ENCODE measurements at regions not wholly inside any gene's neighbourhood (a gene's known extent, or its start where the extent isn't known, plus 50 kb on each side); places are given as distances from the start of the nearest gene placed in this dataset.

DNA sequence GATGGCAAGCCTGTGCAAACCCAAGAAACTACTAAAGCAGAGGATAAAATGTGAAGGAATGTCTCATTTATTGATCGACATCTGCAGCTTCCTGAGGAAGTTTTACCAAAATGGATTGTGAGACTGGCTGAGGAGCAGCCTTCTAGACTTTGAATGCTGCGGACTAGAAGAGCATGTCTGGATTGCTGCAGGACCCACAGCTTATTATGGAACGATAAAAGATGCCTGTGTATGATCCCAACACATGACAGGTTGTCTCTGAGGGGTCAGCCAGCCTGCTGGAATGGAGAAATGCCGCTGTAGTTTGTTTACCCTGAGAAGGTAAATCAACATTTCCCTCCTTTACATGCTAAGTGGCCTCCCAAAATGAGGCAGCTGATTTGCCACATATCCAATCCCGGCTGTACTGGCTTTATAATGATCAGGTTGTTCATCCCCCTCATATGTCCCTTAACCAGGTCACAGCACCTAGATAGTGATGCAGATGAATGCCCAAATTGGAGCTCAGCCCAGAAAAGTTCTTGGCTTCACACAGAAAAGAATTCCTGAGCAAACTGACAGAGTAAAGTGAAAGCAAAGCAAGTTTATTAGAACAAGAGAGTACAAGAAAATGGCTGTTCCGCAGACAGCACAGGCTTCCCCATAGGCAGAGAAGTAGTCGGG is 63.9 kb downstream of the IL12A start:
- TF ChIP-seq, protein P1, sequence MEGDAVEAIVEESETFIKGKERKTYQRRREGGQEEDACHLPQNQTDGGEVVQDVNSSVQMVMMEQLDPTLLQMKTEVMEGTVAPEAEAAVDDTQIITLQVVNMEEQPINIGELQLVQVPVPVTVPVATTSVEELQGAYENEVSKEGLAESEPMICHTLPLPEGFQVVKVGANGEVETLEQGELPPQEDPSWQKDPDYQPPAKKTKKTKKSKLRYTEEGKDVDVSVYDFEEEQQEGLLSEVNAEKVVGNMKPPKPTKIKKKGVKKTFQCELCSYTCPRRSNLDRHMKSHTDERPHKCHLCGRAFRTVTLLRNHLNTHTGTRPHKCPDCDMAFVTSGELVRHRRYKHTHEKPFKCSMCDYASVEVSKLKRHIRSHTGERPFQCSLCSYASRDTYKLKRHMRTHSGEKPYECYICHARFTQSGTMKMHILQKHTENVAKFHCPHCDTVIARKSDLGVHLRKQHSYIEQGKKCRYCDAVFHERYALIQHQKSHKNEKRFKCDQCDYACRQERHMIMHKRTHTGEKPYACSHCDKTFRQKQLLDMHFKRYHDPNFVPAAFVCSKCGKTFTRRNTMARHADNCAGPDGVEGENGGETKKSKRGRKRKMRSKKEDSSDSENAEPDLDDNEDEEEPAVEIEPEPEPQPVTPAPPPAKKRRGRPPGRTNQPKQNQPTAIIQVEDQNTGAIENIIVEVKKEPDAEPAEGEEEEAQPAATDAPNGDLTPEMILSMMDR (IDR thresholded peaks at IDR 0.05), result no peak
- TF ChIP-seq POLR2A (IDR thresholded peaks at IDR 0.05) (no peak), POLR2AphosphoS5 (IDR thresholded peaks at IDR 0.05; ENCODE audit: insufficient read depth in 1 of 2, low read depth in 1 of 2) (no peak)
